Pancreas (tissue), 10 donors: ENCODE measurements at regions not wholly inside any gene's neighbourhood (a gene's known extent, or its start where the extent isn't known, plus 50 kb on each side); places are given as distances from the start of the nearest gene placed in this dataset.

Source experiments
- ATAC-seq, 4 donors: fragments of 200-7000 bp; cut with Tn5 transposase; one replicate each; pipeline versions ENCODE4 v1.8.0 to v1.9.1; 2020; ENCODE audit warnings: mild to moderate bottlenecking in 4 of 4, moderate library complexity in 4 of 4
- DNase-seq, 6 donors: peaks; one replicate each; pipeline ENCODE4 v3.0.0-alpha.2; 2020
- FAIRE-seq: peaks from 2 replicates; lab custom pipeline; 2012; peaks lifted over from hg19 to GRCh38; lab: Jason Lieb, UNC
- H3K27ac ChIP-seq, 4 donors: fragments of 200-600 bp; sonication (generic); 1 replicate in 3 of 4; 2 replicates in 1 of 4; pipeline versions ENCODE4 v1.5.0 to v1.8.0; 2020
- H3K27me3 ChIP-seq, 4 donors: fragments of 200-600 bp; one replicate each; pipeline ENCODE4 v1.8.0; 2021
- H3K36me3 ChIP-seq, 3 donors: fragments of 200-600 bp; sonication (generic) in 1 of 3; one replicate each; pipeline versions ENCODE4 v1.5.0 to v1.8.0; 2020 to 2021
- H3K4me1 ChIP-seq, 3 donors: fragments of 200-600 bp; one replicate each; pipeline ENCODE4 v1.8.0; 2021
- H3K4me3 ChIP-seq, 4 donors: fragments of 200-600 bp; sonication (generic) in 2 of 4; one replicate each; pipeline versions ENCODE4 v1.5.0 to v1.8.0; 2020 to 2021
- H3K9me3 ChIP-seq, 4 donors: fragments of 200-600 bp; one replicate each; pipeline ENCODE4 v1.8.0; 2021
- WGBS, 2 donors: extraction: QIAGEN DNeasy Blood & Tissue Kit; methylation state at CpG; one replicate each; pipeline ENCODE4 v1.1.7; 2013; 5-methylcytosine and 5-hydroxymethylcytosine counted together
- intact Hi-C, 3 donors: fragments of 100-400 bp; cut with DNase I; formaldehyde crosslinking; loops; one replicate each; pipeline versions ENCODE4 v1.11.1 to v1.14.2; 2022
- TF ChIP-seq, protein P1 (sequence below), 4 donors: fragments of 200-600 bp; sonication (generic) in 3 of 4; IDR thresholded peaks; one replicate each; pipeline versions ENCODE4 v1.5.0 to v1.8.0; 2021; ENCODE audit warnings: antibody characterized with exemption in 4 of 4
- donor health status: healthy with polysubstance abuse.
- donor health status: DM: no; HTN: no; CAD: no; lungs with moderate emphysema.
- donor health status: DM: no; HTN: no; CAD: no.
- donor health status: control.
- donor health status: control.
- donor health status: Bipolar disorder and iron deficiency.
- donor health status: DM: yes; HTN: yes; CAD: no.
- donor health status: DM: no; HTN: no; CAD: no.
- donor health status: DM: no; HTN: no; CAD: no.
- donor health status: DM: yes; HTN: yes; CAD: no.

DNA sequence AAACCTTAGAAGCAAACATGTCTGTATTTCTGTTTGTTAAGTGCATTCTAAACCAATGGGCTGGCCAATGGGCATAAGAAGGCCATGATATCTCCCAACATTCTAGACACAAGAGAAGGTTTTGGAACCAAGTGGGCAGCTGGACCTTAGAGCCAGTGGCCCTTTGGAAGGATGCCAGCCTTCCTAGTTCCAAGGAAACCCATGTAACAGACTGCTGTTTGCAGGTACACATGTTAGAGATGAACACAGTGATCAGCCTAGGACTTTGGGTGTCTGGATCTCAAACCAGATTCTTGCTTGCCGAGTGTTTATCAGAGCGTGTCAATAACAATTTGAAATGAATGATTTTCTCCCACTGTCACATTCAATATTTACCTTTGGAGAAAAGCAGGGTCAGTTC is 97.5 kb upstream of the COPS8 start:
- ATAC-seq (no peak), DNase-seq (no peak), FAIRE-seq (no peak)
- no peaks in the 10 kb centered on the region for H3K9me3 ChIP-seq
- no peak overlapping the region for H3K4me3 ChIP-seq
- H3K27me3 ChIP-seq = no peaks in the 10 kb centered on the region
- H3K36me3 ChIP-seq = no peaks in the 10 kb centered on the region
- 52 to 56% methylated on average over 2 of the region's 2 CpGs for WGBS, 2 donors
- H3K4me1 ChIP-seq = no peaks in the 10 kb centered on the region
- H3K27ac ChIP-seq = peak overlapping the region in 1 of 4 donors; percentile 15
- intact Hi-C loops = no loop called here
- TF ChIP-seq, protein P1, sequence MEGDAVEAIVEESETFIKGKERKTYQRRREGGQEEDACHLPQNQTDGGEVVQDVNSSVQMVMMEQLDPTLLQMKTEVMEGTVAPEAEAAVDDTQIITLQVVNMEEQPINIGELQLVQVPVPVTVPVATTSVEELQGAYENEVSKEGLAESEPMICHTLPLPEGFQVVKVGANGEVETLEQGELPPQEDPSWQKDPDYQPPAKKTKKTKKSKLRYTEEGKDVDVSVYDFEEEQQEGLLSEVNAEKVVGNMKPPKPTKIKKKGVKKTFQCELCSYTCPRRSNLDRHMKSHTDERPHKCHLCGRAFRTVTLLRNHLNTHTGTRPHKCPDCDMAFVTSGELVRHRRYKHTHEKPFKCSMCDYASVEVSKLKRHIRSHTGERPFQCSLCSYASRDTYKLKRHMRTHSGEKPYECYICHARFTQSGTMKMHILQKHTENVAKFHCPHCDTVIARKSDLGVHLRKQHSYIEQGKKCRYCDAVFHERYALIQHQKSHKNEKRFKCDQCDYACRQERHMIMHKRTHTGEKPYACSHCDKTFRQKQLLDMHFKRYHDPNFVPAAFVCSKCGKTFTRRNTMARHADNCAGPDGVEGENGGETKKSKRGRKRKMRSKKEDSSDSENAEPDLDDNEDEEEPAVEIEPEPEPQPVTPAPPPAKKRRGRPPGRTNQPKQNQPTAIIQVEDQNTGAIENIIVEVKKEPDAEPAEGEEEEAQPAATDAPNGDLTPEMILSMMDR (IDR thresholded peaks at IDR 0.05) = no peak

DNA sequence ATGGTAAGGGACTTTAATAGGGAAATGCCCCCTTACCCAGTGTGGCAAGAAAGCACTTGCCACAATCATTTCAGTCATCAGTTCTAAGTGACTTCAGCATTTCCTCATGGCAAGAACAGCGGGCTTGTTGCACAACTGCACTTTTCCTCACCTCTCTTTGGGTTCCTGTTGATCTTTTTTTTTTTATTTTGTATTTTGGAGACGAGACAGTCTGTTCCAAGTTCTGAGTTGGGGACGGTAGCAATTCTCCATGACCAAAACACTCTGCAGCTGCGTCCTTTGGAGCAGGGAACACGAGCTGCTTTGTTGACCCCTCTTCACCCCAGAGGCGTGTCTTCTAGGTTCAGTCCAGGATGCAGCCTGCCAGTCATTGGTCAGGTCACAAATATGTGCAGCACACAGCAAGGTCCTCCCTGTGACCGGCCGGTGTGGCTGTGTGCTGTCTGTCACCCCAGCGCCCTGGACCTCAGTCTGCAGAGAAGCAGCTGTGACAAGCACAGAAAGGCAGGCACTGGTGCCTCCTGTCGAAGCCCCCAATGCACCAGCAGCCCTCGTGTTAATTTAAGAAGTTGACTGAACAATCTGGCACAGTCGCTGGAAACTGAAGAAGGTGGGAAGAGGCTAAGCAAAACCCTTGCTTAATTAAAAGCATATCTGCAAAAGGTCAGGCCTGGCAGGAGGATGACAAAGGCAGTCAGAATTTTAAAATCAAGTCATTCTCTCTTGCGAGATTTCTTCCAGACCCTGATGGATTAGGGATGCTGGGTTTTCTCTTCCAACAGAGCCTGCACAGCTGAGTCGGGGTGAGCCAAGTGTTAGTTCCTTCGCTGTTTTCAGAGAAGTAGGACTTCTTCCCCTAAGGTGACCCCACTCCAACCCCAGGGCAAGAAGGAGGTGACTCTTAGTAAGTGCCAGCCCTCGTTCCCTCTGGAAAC is 96.7 kb upstream of the COPS8 start:
- peak; percentile 40 to 74 (median 54) for ATAC-seq
- WGBS, 2 donors = 68 to 75% methylated on average over 16 of the region's 16 CpGs
- intact Hi-C loops = no loop called here

DNA sequence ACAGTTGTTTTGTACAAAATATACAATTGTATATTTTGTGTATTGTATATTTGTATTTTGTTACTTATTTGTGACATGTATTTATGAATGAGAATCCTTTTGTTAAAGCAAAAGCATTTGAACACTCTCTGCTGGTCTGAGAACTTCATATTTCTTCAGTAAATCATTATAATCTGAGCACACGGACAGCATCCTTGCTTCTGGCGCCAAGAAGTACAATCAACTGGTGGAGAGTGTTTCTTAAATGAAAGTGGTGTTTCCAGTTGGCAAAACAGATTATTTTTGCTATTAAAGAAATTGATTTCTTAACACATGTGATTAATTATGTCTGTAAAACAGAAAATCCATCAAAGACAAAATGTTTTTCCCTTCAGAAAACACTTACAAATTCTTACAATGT is 95.1 kb upstream of the COPS8 start:
- no peaks in the 10 kb centered on the region for H3K9me3 ChIP-seq
- FAIRE-seq (no peak), ATAC-seq (no peak), DNase-seq (no peak)
- H3K27me3 ChIP-seq = no peaks in the 10 kb centered on the region
- H3K27ac ChIP-seq = no peak overlapping the region
- H3K36me3 ChIP-seq = no peaks in the 10 kb centered on the region
- H3K4me1 ChIP-seq = peaks cover 0 to 6% (median under 1%) of the 10 kb centered on the region in 3 donors
- no peak overlapping the region for H3K4me3 ChIP-seq
- intact Hi-C loops = no loop called here
- TF ChIP-seq, protein P1 (IDR thresholded peaks at IDR 0.05) = no peak
- whole genome bisulfite sequencing, 2 donors = 62 to 73% methylated on average over 2 of the region's 2 CpGs

More for the DNA sequence above, 96.7 kb upstream of the COPS8 start:
- Histone ChIP-seq H3K4me3 (no peak overlapping the region), H3K9me3 (no peaks in the 10 kb centered on the region), H3K4me1 (no peaks in the 10 kb centered on the region), H3K36me3 (no peaks in the 10 kb centered on the region), H3K27me3 (no peaks in the 10 kb centered on the region), H3K27ac (peak overlapping the region in 2 of 4 donors; percentile 15 to 18)
- FAIRE-seq (no peak), DNase-seq (no peak)
- TF ChIP-seq, protein P1 (IDR thresholded peaks at IDR 0.05) = no peak

DNA sequence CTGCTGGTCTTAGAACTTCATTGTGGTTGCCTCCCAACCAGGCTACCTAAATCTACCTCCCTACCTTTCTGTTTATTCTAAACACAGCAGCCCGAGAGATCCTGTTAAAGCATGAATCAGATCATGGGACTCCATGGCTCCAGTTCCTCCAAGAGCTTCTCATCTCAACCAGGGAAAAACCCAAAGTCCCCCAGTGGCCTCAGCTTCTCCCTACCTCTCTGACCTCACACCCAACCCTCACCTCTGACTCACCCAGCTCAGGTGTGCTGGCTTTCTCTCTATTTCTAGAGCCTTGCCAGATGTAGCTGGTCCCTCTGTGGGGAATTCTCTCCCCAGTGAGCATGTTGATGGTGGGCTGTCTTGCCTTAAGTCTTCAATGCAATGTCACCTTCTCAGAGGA is 93.8 kb upstream of the COPS8 start:
- Histone ChIP-seq H3K9me3 (no peaks in the 10 kb centered on the region), H3K27ac (no peak overlapping the region), H3K27me3 (no peaks in the 10 kb centered on the region), H3K4me3 (no peak overlapping the region), H3K4me1 (peaks cover 7 to 14% (median 10%) of the 10 kb centered on the region in 3 donors), H3K36me3 (no peaks in the 10 kb centered on the region)
- 90 to 96% methylated on average over 1 of the region's 1 CpG for WGBS, 2 donors
- ATAC-seq (peak in 1 of 4 donors; percentile 47), FAIRE-seq (no peak), DNase-seq (no peak)
- TF ChIP-seq, protein P1 (IDR thresholded peaks at IDR 0.05) = no peak
- intact Hi-C loops = no loop called here

DNA sequence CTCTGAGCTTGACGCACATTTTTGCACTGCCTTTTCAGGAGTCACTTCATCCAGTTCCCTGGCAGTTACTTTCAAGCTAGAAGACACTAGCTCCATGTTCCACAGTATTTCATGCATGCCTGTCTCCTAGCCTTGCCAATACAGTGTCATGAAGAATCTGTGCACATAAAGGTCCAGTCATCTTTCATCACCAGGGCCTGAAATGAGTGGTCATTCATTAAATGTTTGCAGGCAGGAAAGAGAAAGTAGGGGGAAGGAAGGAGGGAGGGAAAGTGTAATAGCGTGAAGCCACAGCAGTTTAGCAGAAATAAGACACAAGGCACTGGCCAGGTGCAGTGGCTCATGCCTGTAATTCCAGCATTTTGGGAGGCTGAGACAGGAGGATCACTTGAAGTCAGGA is 92.4 kb upstream of the COPS8 start:
- FAIRE-seq (no peak), ATAC-seq (no peak), DNase-seq (no peak)
- intact Hi-C loops = no loop called here
- Histone ChIP-seq H3K27me3 (no peaks in the 10 kb centered on the region), H3K9me3 (no peaks in the 10 kb centered on the region), H3K27ac (no peak overlapping the region), H3K4me1 (peaks cover 17 to 27% (median 20%) of the 10 kb centered on the region in 3 donors), H3K4me3 (no peak overlapping the region), H3K36me3 (no peaks in the 10 kb centered on the region)
- WGBS, 2 donors = 89 to 92% methylated on average over 2 of the region's 2 CpGs
- TF ChIP-seq, protein P1 (IDR thresholded peaks at IDR 0.05) = no peak
